ENCODE measurements at regions not wholly inside any gene's neighbourhood (a gene's known extent, or its start where the extent isn't known, plus 50 kb on each side); places are given as distances from the start of the nearest gene placed in this dataset.

DNA sequence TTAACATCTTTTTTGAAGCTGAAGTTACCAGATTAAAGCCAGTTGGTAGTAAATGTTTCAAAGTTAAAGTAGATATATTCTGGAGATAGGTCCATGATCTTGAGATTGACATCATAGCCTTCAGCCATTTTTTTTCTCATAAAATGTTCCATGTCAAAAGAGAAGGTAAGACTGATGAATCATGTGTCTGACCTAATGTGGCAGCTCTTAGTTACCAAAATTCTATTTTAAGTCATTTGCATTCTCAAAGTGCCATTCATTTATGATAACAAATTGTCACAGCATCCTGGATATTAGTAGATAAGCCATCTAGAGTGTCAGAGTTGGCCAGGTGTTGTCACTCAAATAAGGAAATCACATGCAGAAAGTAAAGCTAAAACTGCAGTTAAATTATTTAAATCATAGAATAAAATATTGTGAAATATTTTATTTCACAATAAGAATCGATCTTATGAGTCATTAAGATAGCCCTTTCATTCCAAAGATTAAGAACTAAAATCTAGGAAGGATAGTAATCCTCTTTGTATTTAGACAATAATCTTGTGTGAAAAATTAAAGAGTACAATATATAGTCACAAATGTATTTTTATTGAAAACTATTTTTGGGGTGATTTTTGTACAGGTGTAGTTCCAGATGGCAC is 65.7 kb upstream of the ADAD1 start:
- H3K9me3 Mint-ChIP-seq = no peaks in the 10 kb centered on the region
- H3K4me3 ChIP-seq (ENCODE audit: low read length) = no peak overlapping the region
- no peak overlapping the region for H3K4me3 Mint-ChIP-seq
- intact Hi-C loops (cut with micrococcal nuclease) = loop anchor here (10.0 kb wide), 1 partner anchor 408 kb away; no protein-coding TSS in a partner anchor
- no CpG with 5 or more reads among the region's 1 CpG for WGBS (ENCODE audit: insufficient coverage)
- H3K36me3 Mint-ChIP-seq = peaks cover 14% of the 10 kb centered on the region
- H3K36me3 ChIP-seq (ENCODE audit: control insufficient read depth, insufficient read depth, low read length) = peaks cover 67% of the 10 kb centered on the region
- no peak overlapping the region for H3K27ac ChIP-seq (ENCODE audit: low read length)
- H3K4me1 Mint-ChIP-seq = no peaks in the 10 kb centered on the region
- H3K27me3 Mint-ChIP-seq (ENCODE audit: low read depth in 2 of 2) = no peaks in the 10 kb centered on the region
- ATAC-seq (no peak), DNase-seq (no peak)
- H3K27ac Mint-ChIP-seq = no peak overlapping the region
- TF ChIP-seq, protein P1, sequence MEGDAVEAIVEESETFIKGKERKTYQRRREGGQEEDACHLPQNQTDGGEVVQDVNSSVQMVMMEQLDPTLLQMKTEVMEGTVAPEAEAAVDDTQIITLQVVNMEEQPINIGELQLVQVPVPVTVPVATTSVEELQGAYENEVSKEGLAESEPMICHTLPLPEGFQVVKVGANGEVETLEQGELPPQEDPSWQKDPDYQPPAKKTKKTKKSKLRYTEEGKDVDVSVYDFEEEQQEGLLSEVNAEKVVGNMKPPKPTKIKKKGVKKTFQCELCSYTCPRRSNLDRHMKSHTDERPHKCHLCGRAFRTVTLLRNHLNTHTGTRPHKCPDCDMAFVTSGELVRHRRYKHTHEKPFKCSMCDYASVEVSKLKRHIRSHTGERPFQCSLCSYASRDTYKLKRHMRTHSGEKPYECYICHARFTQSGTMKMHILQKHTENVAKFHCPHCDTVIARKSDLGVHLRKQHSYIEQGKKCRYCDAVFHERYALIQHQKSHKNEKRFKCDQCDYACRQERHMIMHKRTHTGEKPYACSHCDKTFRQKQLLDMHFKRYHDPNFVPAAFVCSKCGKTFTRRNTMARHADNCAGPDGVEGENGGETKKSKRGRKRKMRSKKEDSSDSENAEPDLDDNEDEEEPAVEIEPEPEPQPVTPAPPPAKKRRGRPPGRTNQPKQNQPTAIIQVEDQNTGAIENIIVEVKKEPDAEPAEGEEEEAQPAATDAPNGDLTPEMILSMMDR (IDR thresholded peaks at IDR 0.05) = no peak
- no peaks in the 10 kb centered on the region for H3K27me3 ChIP-seq (ENCODE audit: control insufficient read depth, insufficient read depth, low read length)
- no peaks in the 10 kb centered on the region for H3K4me1 ChIP-seq (ENCODE audit: control insufficient read depth, insufficient read depth, low read length)
- H3K9me3 ChIP-seq (ENCODE audit: control insufficient read depth, insufficient read depth, low read length) = no peaks in the 10 kb centered on the region

DNA sequence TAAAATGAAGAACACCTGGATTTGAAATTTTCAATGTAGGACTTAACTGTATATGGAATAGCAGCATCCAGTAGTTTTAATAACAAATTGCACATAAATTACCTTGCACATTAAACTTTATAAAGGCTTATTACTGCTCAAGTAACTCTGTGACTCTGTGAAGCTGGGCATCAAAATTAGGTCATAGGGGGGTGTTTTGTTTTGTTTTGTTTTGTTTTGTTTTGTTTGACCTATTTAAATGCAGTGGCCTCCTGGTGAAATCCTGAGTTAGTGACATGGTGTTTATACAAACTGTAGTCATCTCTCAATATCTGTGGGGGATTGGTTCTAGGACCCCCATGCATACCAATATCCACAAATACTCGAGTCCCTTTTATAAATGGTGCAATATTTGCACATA is 51.9 kb upstream of the ADAD1 start:
- TF ChIP-seq, protein P1 (IDR thresholded peaks at IDR 0.05) = no peak
- Histone ChIP-seq H3K27ac (ENCODE audit: low read length) (no peak overlapping the region), H3K4me1 (ENCODE audit: control insufficient read depth, insufficient read depth, low read length) (no peaks in the 10 kb centered on the region), H3K36me3 (ENCODE audit: control insufficient read depth, insufficient read depth, low read length) (peaks cover 76% of the 10 kb centered on the region), H3K9me3 (ENCODE audit: control insufficient read depth, insufficient read depth, low read length) (no peaks in the 10 kb centered on the region), H3K4me3 (ENCODE audit: low read length) (no peak overlapping the region), H3K27me3 (ENCODE audit: control insufficient read depth, insufficient read depth, low read length) (no peaks in the 10 kb centered on the region)
- Mint-ChIP-seq H3K9me3 (no peaks in the 10 kb centered on the region), H3K27ac (no peak overlapping the region), H3K4me1 (peaks cover 3% of the 10 kb centered on the region in 2 donors), H3K36me3 (peaks cover 5% of the 10 kb centered on the region), H3K27me3 (ENCODE audit: low read depth in 2 of 2) (no peaks in the 10 kb centered on the region), H3K4me3 (no peak overlapping the region)
- no peak for DNase-seq
- intact Hi-C loops (cut with micrococcal nuclease) = no loop called here
- WGBS (ENCODE audit: insufficient coverage) = no CpG with 5 or more reads among the region's 1 CpG
- ATAC-seq = no peak

GRCh38 chr4:122328893-122329292 is 49.9 kb upstream of the ADAD1 start:
- TF ChIP-seq, protein P1 (IDR thresholded peaks at IDR 0.05) = no peak
- DNase-seq = no peak
- H3K27me3 ChIP-seq (ENCODE audit: control insufficient read depth, insufficient read depth, low read length) = no peaks in the 10 kb centered on the region
- peaks cover 66% of the 10 kb centered on the region for H3K36me3 ChIP-seq (ENCODE audit: control insufficient read depth, insufficient read depth, low read length)
- H3K4me1 ChIP-seq (ENCODE audit: control insufficient read depth, insufficient read depth, low read length) = no peaks in the 10 kb centered on the region
- no peak overlapping the region for H3K4me3 Mint-ChIP-seq
- 94% methylated on average over 1 of the region's 1 CpG for WGBS (ENCODE audit: insufficient coverage)
- H3K9me3 ChIP-seq (ENCODE audit: control insufficient read depth, insufficient read depth, low read length) = no peaks in the 10 kb centered on the region
- no peak overlapping the region for H3K27ac Mint-ChIP-seq
- intact Hi-C loops (cut with micrococcal nuclease) = no loop called here
- H3K9me3 Mint-ChIP-seq = no peaks in the 10 kb centered on the region
- H3K36me3 Mint-ChIP-seq = peaks cover 5% of the 10 kb centered on the region
- H3K4me1 Mint-ChIP-seq = no peaks in the 10 kb centered on the region
- ATAC-seq = no peak
- H3K27ac ChIP-seq (ENCODE audit: low read length) = no peak overlapping the region
- H3K27me3 Mint-ChIP-seq (ENCODE audit: low read depth in 2 of 2) = no peaks in the 10 kb centered on the region
- no peak overlapping the region for H3K4me3 ChIP-seq (ENCODE audit: low read length)
